Stimulated activated CD4-positive, alpha-beta T cell treated with anti-CD3 and anti-CD28 coated beads, Interleukin-4, amount 100 ng/mL, for 24 hours (primary cell): ENCODE measurements at regions not wholly inside any gene's neighbourhood (a gene's known extent, or its start where the extent isn't known, plus 50 kb on each side); places are given as distances from the start of the nearest gene placed in this dataset.

Experiments
- DNase-seq: peaks from one replicate; pipeline ENCODE4 v3.0.0-alpha.2; 2020

DNA sequence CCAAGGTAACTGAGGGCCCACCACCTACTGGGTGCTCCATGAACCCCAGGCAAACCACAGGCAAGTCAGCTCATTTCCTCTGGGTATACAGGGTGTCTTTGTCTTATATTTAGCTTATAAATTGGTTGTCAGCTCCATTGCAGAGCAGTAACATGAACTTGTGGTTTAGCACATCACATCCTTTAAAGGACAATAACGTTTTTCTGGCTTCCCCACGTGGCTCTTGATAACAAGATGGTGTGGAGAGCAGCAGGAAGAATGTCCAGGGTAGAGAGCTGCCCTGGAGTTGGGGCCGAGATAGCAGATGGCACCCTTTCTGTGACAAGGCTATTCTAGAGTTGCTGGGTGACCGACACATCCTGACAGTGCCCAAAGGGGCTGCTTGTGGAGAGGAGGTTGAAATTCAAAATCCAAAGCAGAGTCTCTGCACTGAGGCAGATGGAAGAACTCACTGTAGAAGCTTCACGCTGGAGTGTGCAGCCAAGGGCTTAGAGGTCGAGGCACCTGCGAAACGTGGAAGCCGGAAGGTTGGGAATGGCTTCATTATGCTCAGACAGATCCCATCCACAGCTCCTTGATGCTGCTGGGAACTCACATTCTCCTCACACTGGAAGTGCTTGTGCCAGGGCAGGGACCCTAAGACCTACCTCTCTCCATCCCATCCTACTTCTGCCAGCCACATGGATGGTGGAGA is 133.0 kb upstream of the FRY start:
- DNase-seq: no peak

DNA sequence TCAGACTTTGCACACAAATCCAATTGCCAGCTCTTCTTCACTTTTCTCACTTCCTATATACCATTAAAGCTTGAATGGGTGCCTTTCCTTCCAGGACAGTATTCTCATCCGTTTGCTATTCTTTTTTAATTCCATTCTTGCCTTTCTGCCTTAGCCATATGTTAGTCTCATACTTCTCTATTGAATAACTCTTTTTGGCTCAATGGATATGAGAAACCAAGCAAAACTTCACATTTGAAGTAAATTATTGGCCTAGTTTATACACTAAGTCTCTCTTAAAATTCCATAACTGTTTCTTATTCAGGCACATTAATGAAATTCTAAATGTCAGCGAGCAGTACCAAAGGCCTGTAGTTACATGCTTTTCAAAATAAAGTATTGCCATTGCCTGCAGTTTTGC is 129.6 kb upstream of the FRY start:
- DNase-seq: no peak

DNA sequence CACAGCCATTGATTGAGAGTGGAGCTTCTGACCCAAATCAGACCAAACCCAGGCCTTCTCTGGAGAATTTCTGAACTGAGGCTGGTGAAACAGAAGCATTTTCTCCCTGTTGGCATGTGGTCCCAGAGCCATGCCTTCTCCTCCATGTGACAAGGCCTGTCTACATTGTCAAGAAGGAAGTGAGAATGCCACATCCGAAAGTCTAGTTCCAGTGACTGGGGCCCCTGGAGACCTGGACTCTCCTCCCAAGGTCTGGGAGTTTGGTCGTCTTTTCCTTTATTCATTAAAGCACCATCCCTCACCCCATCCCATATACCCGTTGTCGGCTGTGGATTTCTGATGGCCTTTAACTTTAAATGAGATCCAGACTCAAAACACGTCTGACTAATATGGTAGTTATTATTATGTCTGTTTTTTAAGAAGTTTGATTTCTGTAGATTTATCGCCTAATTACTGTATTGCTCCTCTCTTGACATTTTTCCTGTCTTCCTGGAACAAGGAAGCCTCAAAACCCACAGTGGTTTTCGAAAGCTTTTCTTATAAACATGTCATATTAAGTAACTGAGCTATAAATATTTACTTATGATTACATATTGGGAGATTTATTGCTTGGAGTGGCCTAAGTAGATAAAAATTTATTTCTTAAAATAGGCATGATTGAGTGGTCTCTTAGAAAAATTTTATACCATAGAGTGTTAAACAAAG is 128.3 kb upstream of the FRY start:
- DNase-seq: no peak

DNA sequence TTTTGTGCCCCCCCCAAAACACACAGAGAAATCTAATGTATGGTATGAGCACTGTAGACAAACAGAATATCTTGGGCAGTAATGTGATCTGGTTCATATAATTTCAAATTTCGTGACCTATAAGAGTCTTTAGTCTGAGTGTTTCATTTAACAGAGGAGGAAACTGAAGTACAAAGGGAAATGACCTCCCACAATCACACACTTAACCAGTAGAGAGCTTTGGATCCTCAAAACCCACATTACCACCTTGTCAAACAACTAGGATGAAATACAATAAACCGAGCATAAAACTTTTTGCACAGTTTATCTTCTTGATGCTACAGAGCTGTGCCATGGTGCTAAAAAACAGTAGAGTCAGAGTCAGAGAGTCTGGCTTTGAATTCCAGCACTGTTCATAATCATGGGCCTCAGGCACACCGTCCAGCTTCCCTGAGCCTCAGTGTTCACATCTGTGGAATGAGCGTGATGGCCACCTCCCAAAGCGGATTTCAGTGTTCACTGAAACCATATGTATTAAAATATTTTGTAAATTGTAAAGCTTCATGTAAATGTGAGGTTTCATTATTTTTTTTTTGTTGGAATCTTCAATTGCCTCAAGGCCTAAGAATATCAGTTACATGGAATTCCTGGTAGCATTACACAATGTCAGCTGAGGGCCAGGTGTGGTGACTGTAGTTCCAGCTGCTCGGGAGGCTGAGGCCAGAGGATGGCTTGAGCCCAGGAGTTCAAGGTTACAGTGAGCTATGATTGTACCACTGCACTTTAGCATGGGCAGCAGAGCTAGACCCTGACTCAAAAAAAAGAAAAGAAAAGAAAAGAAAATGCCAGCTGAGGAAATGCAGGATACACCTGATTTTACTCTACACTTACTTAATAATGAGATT is 126.4 kb upstream of the FRY start:
- no peak for DNase-seq

DNA sequence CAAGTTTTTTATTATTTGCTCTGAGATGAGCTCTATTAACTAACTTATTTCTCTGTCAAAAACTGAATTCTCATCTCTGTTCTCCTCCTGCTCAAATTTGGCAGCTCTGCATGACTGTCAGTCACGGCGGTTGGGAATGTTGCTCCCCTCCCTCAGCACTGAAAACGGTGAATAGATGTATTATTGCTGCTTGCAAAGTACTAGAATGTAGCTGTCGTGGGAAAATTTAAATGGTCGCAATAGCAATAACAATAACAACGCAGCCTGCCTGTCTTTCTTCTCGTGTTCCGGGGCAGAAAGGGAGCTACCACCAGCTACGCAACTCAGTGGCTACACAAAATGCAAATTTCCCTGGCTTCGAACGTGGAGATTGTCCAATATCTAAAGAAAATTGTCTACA is 125.6 kb upstream of the FRY start:
- no peak for DNase-seq

DNA sequence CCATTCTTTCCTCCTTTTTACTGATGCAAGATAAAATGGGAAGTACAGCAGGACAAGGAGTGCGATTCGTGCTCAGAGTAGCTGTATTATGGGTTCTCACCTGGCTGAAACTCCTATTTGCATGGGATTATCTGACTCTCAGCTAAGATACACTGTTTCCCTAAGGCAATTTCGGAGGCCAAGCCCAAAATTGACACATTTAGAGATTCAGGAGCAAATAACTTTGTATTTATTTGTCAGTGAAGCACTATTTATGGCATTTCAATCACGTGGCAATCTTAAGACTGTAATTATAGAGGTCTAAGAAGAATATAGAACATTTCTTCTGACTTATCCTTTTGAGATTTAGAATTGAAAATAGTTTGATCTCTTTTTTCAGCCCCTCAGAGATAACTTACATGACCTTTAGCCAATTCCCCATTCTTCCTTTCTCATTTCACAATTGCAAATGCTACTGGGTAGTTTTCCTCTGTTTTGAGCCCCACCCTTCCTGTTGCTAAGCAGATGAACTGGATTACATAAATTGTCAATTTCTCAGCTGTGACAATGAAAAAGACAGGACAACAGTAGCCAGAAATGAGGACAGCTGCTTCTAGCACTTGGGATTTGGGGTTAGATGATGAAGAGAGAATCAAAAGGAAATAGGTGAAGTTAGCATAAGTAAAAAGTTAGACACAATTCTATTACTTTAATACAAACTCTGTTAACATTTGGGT is 122.7 kb upstream of the FRY start:
- no peak for DNase-seq

DNA sequence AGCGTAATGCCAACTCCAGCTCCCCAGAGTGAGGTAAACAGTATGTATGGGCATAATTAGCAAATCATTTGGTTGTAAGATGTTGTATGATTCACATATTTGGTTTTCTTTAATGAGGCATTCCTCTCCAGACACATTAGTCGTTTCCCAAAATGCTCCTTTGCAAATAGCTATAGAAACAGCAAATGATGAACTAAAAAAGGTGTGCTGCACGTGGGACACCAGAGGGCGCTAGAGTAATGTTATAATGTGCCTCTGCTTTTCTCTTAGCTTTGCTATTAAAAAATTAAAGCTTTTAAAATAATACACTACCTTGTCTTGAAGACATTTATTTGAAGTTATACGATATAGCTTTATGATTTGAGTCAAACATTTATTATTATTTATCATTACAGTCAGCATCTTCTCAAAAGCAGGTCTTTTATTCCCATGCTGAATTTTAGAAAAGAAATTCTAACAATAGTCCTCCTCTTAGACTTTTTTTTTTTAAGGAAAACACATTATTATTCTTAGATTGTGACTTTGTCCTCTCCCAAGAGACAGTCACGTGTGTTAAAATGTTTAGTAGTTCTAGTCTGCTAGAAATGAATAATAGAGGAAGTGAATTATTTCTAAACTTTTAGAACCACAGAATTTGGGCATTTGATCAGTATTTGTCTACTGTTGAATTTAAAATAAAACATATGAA is 121.6 kb upstream of the FRY start:
- DNase-seq: peak; percentile 64

DNA sequence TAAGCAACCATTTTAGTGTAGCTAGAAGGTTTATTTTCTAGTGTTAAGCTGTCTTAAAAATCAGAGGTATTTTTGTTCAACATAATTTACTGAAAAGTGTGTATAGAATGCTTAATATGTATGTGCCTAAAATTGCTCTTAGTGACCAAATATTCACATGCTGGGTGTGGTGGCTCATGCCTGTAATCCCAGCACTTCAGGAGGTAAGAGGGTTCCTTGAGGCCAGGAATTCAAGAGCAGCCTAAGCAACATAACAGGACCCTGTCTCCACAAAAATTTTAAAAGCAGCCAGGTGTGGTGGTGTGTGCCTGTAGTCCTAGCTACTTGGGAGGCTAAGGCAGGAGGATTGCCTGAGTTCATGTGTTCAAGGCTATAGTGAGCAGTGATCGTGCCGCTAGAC is 120.9 kb upstream of the FRY start:
- no peak for DNase-seq

DNA sequence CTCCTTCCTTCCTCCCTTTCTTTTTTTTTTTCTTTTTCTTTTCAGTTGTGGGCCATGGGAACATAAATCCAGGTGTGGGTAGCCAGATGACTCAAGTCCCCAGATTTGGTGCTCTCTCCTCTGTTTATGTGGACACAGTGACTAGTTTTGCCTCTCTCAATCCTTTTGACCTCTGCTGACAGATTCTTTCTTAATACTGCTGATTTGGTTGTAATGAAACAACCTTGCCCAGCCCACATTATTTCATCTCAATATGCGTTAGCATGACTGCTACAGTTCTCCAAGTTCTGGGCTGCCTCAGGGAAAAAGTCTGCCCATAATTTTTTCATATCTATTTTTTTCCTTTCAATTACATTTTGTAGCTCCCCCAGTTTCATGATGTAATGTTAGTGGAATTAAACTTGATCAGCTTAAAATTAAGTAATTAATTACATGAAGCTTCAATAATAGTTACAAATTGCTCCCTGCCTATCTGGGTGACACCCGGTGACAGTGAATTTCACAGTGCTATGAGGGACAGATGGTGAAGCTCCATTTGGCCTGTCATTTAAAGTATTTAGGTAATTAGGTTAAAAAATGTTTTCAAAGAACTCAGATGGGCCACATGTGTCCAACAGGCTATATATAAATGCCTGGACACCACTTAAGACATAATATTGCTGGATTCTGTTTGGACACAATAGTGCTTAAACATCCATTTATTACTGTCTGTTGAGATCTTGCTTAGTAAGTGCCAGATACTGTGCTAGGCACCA is 118.8 kb upstream of the FRY start:
- DNase-seq: no peak

DNA sequence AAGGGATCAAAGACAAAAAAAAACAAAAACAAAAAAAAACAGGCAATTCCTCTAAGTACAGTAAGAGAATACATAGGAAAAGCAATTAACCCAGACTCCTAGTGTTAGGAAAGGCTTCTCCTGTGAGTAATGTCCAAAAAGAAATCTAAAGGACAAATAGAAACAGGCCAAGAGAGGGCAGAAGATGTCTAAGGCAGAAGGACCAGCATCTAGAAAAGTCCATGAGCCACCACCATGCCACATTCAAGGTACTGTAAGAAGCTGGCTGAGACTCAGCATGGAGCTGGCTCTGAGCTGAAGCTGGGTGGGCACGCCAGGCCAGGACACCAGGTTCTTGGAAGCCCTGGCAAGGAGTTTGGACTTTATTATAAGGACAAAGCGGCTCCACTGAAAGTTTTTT is 118.1 kb upstream of the FRY start:
- no peak for DNase-seq

DNA sequence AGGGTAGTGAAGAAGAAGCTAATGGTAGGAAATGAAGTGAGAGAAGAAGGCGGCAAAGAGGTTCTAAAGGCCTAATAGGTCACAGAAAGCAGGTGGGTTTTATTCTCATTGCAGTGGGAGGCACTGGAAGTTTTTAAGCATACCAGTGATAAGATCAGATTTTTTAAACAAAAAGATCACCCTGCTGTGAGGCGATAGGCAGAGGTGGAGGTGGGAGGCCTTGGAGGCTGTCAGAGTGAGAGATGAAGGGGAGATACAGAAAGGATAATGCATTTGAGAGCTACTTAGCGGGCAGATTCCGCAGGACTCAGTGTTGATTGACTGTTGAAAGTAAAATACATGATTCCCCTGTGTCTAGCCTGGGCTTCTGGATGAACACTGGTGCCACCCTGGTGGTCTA is 116.7 kb upstream of the FRY start:
- DNase-seq: no peak

DNA sequence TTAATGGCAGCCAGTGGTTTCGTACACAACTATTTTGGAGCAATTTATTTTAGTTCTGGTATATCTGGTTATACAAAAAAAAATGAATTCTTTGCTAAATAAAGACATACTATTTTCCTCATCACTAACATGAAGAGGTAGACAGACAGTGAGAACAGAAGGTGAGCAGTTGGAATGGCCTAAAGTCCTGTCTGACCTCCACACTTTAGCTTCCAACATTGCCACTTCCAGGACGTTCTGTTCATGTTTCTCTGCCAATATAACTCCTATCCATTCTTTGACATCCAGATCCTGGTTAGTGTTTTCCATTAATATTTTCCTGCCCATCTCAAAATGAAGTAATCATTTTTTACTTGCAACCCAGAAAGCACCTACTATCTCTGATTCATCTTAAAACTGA is 112.9 kb upstream of the FRY start:
- DNase-seq: no peak

DNA sequence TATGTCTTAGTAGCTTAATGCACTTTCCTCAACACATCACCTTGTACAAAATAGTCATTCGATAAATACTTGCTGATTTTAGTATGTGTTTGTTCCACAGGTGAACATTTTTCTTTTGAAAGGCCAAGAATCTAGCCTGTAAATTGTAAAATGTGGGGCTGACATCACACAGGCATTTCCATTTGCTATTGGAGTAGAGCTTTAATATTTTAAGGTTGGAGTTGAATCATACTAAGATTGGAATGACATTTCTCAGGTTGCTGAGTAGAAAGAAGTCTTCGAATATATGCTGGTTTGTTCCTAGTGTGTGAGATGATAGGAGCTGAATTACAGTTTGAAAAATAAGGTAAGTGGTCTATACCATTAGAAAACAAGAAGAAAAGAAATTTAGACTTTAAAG is 112.3 kb upstream of the FRY start:
- DNase-seq: no peak

DNA sequence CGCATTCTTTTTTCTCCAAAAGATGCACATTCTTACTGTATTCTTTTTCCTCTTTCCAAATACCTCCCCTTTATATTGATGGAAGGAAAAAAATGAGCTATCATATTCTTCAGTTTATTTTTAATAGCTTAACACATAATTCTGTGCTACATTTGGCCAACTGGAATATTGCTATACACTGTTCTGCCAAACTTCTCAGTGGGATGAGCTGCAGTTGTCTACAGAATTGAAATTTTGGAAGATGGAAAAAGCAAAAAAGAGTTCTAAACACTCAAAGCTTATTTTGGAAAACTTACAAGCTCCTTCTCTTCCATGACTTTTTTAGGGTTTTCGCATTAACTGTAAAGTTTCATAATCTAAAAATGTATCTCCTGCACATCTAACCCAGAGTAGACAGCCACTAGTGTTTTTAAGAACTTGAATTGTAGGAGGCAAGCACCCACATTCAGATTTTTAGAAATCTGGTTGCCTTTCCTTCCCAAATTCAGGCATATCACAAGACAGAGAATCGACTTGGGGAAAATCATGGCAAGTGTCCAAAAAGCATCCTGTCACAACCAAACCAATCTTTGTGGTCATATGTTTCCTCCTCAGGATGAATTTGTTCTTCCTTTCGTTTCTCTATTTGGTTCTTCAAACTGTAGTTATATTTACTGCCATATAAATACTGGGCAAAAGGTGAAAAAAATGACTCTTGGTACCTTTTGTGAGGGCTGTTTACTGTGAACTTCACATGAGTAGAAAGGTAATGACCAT is 111.4 kb upstream of the FRY start:
- DNase-seq: no peak

DNA sequence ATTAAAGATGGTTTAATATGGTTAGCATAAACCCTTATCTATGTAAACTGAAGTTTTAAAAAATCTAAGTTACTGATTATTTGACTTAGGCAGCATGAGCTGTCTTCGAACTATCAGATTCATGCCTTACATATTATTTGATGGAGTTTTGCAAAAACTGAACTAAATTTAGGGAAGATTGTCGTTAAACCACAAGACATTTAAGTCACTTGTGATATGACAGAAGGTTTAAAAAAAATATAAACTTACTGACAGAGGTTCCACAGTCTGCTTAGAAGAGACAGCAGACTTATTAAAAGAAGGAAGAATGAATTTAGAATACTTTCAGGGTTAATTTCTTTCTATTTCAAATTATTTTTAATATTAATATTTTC is 110.9 kb upstream of the FRY start:
- DNase-seq: no peak

DNA sequence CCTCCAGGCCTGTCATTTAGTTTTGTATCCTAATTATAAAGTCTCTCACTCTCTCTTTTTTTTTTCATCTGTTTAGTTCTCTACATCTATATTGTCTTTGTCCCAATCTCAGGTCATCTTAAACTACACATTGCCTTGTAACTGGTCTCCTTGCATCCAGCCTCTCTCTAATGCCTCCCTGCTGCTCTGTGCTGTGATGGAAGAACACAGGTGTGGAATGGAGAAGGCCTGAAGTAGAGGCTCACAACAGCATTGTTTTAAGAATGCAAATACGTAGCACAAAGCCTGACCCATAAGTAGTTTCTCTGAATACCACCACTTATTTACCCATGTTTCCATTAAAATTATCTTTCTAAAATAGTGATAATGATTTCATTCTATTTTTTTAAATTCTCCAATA is 108.8 kb upstream of the FRY start:
- DNase-seq: no peak

DNA sequence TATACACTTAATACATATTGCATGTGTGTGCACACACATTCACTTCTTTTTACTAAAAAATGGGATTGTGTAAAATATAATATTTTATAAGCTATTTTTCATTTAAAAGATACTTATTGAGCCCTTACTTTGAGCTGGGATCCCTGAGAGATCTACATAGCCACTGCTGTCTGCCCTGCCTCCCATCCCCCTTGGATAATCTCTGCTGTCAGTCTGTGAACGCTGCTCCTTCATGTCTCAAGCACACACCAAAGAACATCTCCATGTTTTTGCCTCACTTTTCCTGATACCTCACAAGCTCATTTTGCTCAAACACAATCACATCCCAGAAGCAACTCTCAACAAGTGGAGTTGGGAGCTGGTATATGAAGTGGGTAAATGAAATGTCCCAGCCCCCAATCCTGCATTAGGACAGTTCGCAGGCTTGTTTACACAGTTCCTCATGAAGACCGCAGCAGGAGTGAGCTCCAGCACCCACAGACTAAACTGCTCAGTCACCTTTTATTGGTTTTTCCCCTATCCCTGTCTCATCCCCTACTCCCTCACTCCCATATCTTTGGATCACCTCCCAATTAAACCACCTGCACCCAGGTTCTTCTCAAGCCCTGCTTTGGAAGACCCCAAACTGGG is 108.3 kb upstream of the FRY start:
- no peak for DNase-seq

DNA sequence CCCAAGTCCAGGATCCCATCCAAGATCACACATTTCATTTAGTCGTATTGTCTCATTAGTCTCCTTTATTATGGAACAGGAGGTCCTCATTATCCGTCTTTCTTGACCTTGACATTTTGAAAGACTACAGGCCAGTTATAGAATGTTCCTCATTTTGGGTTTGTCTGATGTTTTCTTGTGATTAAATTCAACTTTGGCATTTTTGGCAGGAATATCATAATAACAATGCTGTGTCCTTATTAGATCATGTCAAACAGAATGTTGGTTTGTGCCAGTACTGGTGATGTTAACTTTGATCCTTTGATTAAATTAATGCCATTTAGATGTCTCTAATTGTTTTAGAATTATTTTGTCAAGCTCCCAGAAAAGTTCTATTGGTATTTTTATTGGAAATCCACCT is 106.5 kb upstream of the FRY start:
- no peak for DNase-seq

DNA sequence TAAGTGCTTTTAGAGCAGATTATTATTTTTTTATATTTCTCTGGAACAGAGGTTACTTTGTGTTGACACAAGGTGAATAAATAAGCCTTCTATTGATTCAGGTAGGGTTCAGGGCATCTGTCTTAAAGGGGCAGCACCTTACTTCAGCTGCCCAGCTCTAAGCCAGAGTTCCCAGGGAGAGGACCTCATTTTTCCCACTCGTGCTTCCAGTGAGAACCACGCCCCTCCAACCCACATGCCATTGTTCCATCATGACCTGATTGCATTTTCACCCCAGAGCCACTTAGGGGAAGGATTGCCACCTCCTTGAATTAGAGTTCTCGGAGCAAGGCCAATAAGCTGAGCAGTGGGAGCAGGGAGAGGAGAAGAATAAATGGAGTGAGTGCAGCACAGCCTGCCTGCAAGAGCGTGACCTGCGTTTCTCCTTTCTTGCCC is 104.3 kb upstream of the FRY start:
- no peak for DNase-seq

DNA sequence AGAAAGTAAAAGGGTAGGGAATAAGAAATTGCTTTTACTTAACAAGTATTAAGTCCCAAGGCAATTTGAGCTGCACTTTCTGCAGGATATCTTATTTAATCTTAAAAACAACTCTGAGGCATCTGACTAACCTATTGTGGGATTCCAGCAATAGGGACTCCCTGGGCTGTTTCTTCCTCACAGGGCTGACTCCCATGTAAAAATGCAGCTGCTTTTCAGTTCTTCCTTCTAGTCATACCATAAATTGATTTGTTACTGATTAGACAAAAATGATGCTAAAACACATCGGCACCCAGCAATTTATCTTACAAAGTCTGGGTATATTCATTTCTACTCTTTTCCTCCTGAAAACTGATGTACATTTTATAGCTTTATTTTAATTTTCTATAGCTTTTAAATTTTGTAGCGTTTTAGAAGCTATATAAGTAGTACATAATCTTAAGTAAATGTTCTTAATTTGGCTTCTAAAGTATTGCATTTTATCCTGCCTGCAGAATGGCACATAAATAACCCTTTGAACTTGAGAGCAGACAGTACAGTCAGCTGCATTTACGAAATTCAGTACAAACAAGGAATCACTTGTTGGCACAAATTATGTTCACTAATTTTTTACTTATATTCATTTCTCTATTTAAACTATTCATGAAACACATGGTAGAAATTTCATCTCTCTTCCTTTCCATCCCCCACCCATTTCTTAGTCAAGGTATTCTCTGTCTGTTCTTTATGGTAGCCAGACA is 102.4 kb upstream of the FRY start:
- no peak for DNase-seq
